Muscle layer of colon (tissue), 2 donors: ENCODE measurements at regions not wholly inside any gene's neighbourhood (a gene's known extent, or its start where the extent isn't known, plus 50 kb on each side); places are given as distances from the start of the nearest gene placed in this dataset.

Source experiments
- H3K27ac ChIP-seq: one replicate; pipeline ENCODE4 v1.7.0; 2013; ENCODE audit warnings: low read depth, mild to moderate bottlenecking, low read length, moderate library complexity
- H3K27me3 ChIP-seq, 2 donors: one replicate each; pipeline ENCODE4 v1.7.0; 2013; ENCODE audit warnings: low read length in 2 of 2, mild to moderate bottlenecking in 2 of 2; ENCODE audit not compliant: insufficient read depth in 2 of 2, control insufficient read depth in 1 of 2
- H3K36me3 ChIP-seq: one replicate; pipeline ENCODE4 v1.7.0; 2013; ENCODE audit warnings: mild to moderate bottlenecking, low read length; ENCODE audit not compliant: insufficient read depth
- H3K4me1 ChIP-seq: one replicate; pipeline ENCODE4 v1.7.0; 2013; ENCODE audit warnings: mild to moderate bottlenecking, low read length; ENCODE audit not compliant: insufficient read depth
- H3K4me3 ChIP-seq, 2 donors: one replicate each; pipeline ENCODE4 v1.7.0; 2013; ENCODE audit warnings: low read length in 2 of 2, low read depth in 1 of 2, mild to moderate bottlenecking in 1 of 2, moderate library complexity in 1 of 2
- H3K9ac ChIP-seq: one replicate; pipeline ENCODE4 v1.7.0; 2013; ENCODE audit warnings: low read length
- H3K9me3 ChIP-seq: one replicate; pipeline ENCODE4 v1.7.0; 2013; ENCODE audit warnings: mild to moderate bottlenecking, low read length
- donor health status: abdominal sarcoma.
- donor health status: Adenocarcinoma of cecum.

GRCh38 chr10:36057731-36058130 is 415.6 kb upstream of the FZD8 start:
- H3K9me3 ChIP-seq, result no peaks in the 10 kb centered on the region
- no peaks in the 10 kb centered on the region for H3K27me3 ChIP-seq
- no peak overlapping the region for H3K9ac ChIP-seq
- H3K4me3 ChIP-seq, result no peak overlapping the region
- no peak overlapping the region for H3K27ac ChIP-seq
- H3K4me1 ChIP-seq, result no peaks in the 10 kb centered on the region
- H3K36me3 ChIP-seq, result no peaks in the 10 kb centered on the region

DNA sequence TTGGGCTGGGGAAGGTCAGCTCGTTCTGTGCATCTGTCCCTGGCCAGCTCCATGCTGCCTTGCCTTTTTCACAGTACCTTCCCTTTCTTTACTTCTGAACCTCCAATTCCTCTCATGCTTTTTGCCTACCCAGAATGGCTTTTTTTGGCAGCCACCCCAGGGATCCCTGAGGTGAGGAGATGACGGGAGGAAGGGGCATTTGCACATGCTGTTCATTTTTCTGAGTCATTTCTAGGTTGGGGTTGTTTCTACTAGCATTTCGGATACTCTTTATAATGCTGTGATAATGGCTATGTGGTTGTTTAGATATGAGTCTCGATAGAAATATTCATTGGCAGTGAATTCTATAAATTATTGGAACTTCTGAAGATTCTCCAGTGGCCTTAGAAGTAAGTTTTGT is 415.1 kb upstream of the FZD8 start:
- H3K4me1 ChIP-seq, result no peaks in the 10 kb centered on the region
- no peaks in the 10 kb centered on the region for H3K9me3 ChIP-seq
- no peaks in the 10 kb centered on the region for H3K27me3 ChIP-seq
- no peak overlapping the region for H3K27ac ChIP-seq
- H3K36me3 ChIP-seq, result no peaks in the 10 kb centered on the region
- H3K9ac ChIP-seq, result no peak overlapping the region
- no peak overlapping the region for H3K4me3 ChIP-seq

GRCh38 chr10:36053775-36054174 is 411.7 kb upstream of the FZD8 start:
- no peaks in the 10 kb centered on the region for H3K36me3 ChIP-seq
- H3K27me3 ChIP-seq, result no peaks in the 10 kb centered on the region
- H3K9ac ChIP-seq, result no peak overlapping the region
- H3K4me1 ChIP-seq, result no peaks in the 10 kb centered on the region
- no peaks in the 10 kb centered on the region for H3K9me3 ChIP-seq
- no peak overlapping the region for H3K27ac ChIP-seq
- H3K4me3 ChIP-seq, result no peak overlapping the region

DNA sequence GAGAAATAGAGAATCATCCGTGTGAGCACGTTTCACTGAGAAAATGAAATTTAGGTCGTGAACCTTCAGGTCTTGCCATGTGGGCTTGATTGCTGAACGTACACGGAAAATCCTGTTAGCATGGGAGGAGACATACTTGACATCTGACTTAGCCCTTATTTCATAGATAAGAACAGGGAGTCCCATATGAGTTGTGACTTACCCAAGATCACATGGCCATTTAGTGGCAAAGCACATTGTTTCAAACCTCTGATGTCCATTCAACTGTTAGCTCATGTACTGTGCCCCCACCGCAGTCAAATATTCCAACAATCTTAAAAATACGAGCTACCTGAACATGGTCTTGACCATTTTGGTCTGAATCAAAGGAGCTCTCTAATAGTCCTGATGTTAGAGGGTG is 411.2 kb upstream of the FZD8 start:
- Histone ChIP-seq H3K4me1 (no peaks in the 10 kb centered on the region), H3K9me3 (no peaks in the 10 kb centered on the region), H3K36me3 (no peaks in the 10 kb centered on the region), H3K27ac (no peak overlapping the region), H3K27me3 (no peaks in the 10 kb centered on the region), H3K4me3 (no peak overlapping the region), H3K9ac (no peak overlapping the region)

- Histone ChIP-seq H3K36me3 (no peaks in the 10 kb centered on the region), H3K9ac (no peak overlapping the region), H3K4me1 (no peaks in the 10 kb centered on the region), H3K27ac (no peak overlapping the region), H3K4me3 (no peak overlapping the region), H3K9me3 (no peaks in the 10 kb centered on the region), H3K27me3 (no peaks in the 10 kb centered on the region)
Observed at GRCh38 chr10:36051500-36051991, 409.4 kb upstream of the FZD8 start.

GRCh38 chr10:36050763-36051499 is 408.8 kb upstream of the FZD8 start:
- no peaks in the 10 kb centered on the region for H3K4me1 ChIP-seq
- no peaks in the 10 kb centered on the region for H3K9me3 ChIP-seq
- no peak overlapping the region for H3K9ac ChIP-seq
- no peaks in the 10 kb centered on the region for H3K27me3 ChIP-seq
- no peak overlapping the region for H3K4me3 ChIP-seq
- no peak overlapping the region for H3K27ac ChIP-seq
- no peaks in the 10 kb centered on the region for H3K36me3 ChIP-seq

- H3K9me3 ChIP-seq, result no peaks in the 10 kb centered on the region
- no peaks in the 10 kb centered on the region for H3K27me3 ChIP-seq
- no peak overlapping the region for H3K27ac ChIP-seq
- no peaks in the 10 kb centered on the region for H3K4me1 ChIP-seq
- H3K9ac ChIP-seq, result no peak overlapping the region
- no peaks in the 10 kb centered on the region for H3K36me3 ChIP-seq
- no peak overlapping the region for H3K4me3 ChIP-seq
Observed at GRCh38 chr10:36048780-36049179, 406.7 kb upstream of the FZD8 start.

- H3K4me1 ChIP-seq, result no peaks in the 10 kb centered on the region
- no peaks in the 10 kb centered on the region for H3K9me3 ChIP-seq
- no peaks in the 10 kb centered on the region for H3K27me3 ChIP-seq
- H3K36me3 ChIP-seq, result no peaks in the 10 kb centered on the region
- H3K9ac ChIP-seq, result no peak overlapping the region
- no peak overlapping the region for H3K27ac ChIP-seq
- H3K4me3 ChIP-seq, result no peak overlapping the region
Observed at GRCh38 chr10:36048236-36048635, 406.1 kb upstream of the FZD8 start.

DNA sequence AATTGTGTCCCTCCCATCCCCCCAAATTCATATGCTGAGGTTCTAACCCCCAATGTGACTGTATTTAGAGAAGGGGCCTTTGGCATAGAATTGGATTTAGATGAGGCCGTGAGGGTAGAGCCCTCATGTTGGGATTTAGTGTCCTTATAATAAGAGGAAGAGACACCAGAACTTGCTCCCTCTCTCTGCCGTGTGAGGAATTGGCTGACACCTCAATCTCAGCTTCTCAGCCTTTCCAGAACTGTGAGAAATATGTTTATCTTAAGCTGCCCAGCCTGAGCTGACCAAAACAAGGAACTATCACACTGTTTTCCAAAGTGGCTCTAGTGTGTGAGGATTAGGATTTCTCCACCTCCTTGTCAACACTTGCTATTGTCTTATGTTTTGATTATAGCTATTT is 400.0 kb upstream of the FZD8 start:
- Histone ChIP-seq H3K4me3 (no peak overlapping the region), H3K9ac (no peak overlapping the region), H3K27ac (no peak overlapping the region), H3K9me3 (no peaks in the 10 kb centered on the region), H3K4me1 (no peaks in the 10 kb centered on the region), H3K36me3 (no peaks in the 10 kb centered on the region), H3K27me3 (no peaks in the 10 kb centered on the region)

DNA sequence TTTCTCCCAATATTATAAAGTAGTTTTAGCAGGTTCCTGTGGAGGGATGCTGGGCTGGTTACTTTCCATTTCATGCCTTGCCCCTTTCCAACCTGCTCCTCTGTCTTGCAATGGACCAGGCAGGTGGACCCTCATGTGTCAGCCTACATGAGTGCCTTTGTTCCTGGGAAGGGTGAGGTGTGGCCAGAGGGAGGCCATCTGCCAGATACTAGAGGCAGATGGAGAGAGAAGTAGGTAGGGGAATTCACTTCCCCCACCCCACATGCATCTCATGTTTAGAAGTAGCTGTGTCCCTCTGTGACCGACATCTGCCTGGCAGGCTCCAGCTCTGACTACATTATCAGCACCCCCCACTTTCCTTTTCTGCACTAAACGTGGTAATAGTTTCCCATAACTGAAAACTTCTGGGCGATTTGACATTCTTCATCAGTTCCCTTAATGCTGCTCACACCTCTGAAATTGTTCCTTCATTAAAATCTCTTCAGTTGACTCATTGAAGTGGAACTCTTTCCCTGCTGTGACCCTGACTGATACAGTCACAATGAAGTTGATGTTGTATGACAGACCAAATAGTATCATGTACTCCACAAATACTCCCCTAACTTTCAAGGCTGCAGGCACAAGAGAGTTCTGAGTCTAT is 396.3 kb upstream of the FZD8 start:
- Histone ChIP-seq H3K27ac (no peak overlapping the region), H3K36me3 (no peaks in the 10 kb centered on the region), H3K4me3 (no peak overlapping the region), H3K27me3 (no peaks in the 10 kb centered on the region), H3K9me3 (no peaks in the 10 kb centered on the region), H3K9ac (no peak overlapping the region), H3K4me1 (no peaks in the 10 kb centered on the region)

DNA sequence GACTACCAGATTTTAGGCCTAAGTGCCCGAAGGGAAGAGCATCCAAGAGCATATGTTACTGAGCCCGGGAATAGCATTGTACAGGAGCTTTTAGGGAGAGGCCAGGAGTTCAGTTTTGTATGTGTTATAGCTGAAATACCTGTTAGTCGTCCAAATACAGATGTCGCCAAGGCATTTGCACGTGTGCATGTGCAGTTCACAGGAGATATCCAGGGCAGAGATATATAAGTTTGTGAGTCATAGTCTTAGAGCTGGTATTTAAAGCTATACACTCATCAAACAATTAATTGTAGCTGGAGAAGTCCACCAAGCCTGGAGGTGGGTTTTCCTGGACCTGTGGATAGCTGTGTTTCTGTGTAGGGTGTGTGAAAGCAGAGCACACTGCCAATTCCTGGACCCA is 394.0 kb upstream of the FZD8 start:
- Histone ChIP-seq H3K4me3 (no peak overlapping the region), H3K4me1 (no peaks in the 10 kb centered on the region), H3K9me3 (no peaks in the 10 kb centered on the region), H3K27ac (no peak overlapping the region), H3K36me3 (no peaks in the 10 kb centered on the region), H3K27me3 (no peaks in the 10 kb centered on the region), H3K9ac (no peak overlapping the region)

- Histone ChIP-seq H3K4me1 (no peaks in the 10 kb centered on the region), H3K9me3 (no peaks in the 10 kb centered on the region), H3K27me3 (no peaks in the 10 kb centered on the region), H3K4me3 (no peak overlapping the region), H3K36me3 (no peaks in the 10 kb centered on the region), H3K27ac (no peak overlapping the region), H3K9ac (no peak overlapping the region)
Observed at GRCh38 chr10:36033808-36034207, 391.7 kb upstream of the FZD8 start.
